SU-DHL-6 (cell line): ENCODE measurements at regions not wholly inside any gene's neighbourhood (a gene's known extent, or its start where the extent isn't known, plus 50 kb on each side); places are given as distances from the start of the nearest gene placed in this dataset.

Experiments used
- EZH2phosphoT487 ChIP-seq: fragments of 200-600 bp; sonication (generic), shearing (Covaris generic); conservative IDR thresholded peaks from 2 replicates; pipeline ENCODE4 v1.6.1; 2018; ENCODE audit warnings: mild to moderate bottlenecking, antibody characterized with exemption, low read length, moderate library complexity, mixed read lengths
- TF ChIP-seq, protein P1 (sequence below): fragments of 200-600 bp; sonication (generic); IDR thresholded peaks from one replicate; pipeline ENCODE4 v1.5.1; 2017; ENCODE audit warnings: antibody characterized with exemption, mild to moderate bottlenecking, low read length, moderate library complexity; ENCODE audit not compliant: insufficient read depth, poor library complexity, severe bottlenecking

DNA sequence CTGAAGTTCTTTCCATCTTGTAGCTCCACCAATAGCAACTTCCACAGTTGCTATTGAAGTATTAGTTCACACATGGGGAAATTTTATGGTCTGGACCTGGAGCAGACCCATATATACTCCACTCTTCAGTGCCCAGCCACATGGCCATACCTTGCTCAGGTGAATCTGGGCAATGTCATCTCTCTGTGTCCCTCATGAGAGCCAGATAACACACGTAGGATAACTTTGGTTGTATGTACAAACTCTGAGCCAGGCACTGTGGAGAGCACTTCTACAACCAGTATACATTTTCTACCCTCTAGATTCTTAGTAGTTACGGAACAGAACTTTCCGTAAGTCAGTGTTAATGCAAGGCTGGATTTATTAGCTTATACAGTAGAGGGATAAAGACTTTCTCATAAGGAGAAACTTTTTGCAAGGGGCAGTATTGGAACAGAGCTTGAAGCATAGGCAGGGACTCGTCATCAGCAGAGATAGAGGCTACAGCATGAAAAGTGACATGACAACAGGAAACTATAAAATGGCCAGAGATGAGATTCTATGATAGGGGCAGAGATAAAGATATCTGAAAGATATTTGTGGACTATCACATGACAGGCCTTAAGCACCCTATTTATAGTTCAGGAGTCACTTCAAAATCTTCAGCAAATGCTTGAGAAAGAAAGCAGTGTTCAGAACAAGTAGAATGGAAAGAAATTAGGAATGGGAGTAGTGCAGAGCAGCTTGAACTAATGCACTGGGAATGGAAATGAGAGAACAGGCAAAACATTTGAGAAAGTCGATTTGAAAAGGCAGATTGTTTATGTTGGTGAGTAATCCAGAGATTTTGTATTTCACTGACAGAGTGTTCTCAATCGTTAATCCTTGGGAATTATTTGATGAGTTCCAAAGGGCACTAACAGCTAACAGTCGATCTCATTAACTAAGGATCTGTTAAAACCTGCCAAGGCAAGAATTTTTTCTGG, 481.8 kb downstream of the USP25 start:
- TF ChIP-seq, protein P1, sequence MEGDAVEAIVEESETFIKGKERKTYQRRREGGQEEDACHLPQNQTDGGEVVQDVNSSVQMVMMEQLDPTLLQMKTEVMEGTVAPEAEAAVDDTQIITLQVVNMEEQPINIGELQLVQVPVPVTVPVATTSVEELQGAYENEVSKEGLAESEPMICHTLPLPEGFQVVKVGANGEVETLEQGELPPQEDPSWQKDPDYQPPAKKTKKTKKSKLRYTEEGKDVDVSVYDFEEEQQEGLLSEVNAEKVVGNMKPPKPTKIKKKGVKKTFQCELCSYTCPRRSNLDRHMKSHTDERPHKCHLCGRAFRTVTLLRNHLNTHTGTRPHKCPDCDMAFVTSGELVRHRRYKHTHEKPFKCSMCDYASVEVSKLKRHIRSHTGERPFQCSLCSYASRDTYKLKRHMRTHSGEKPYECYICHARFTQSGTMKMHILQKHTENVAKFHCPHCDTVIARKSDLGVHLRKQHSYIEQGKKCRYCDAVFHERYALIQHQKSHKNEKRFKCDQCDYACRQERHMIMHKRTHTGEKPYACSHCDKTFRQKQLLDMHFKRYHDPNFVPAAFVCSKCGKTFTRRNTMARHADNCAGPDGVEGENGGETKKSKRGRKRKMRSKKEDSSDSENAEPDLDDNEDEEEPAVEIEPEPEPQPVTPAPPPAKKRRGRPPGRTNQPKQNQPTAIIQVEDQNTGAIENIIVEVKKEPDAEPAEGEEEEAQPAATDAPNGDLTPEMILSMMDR: no peak
- no peak for TF ChIP-seq EZH2phosphoT487
